Suprapubic skin (tissue), 4 donors: ENCODE measurements at regions not wholly inside any gene's neighbourhood (a gene's known extent, or its start where the extent isn't known, plus 50 kb on each side); places are given as distances from the start of the nearest gene placed in this dataset.

Source experiments
- CTCF ChIP-seq, 2 donors: fragments of 200-600 bp in 1 of 2; fragments of 450-650 bp in 1 of 2; sonication (generic) in 1 of 2; IDR thresholded peaks; one replicate each; pipeline ENCODE4 v1.5.1; 2016 to 2019; ENCODE audit warnings: antibody characterized with exemption in 2 of 2, mild to moderate bottlenecking in 1 of 2, moderate library complexity in 1 of 2
- EP300 ChIP-seq: sonication (generic); formaldehyde crosslinking; IDR thresholded peaks from one replicate; pipeline ENCODE4 v1.6.1; 2017; ENCODE audit warnings: antibody characterized with exemption
- POLR2A ChIP-seq, 2 donors: fragments of 450-650 bp; IDR thresholded peaks; one replicate each; pipeline ENCODE4 v1.6.1; 2017; ENCODE audit warnings: antibody characterized with exemption in 2 of 2, mild to moderate bottlenecking in 2 of 2, moderate library complexity in 2 of 2
- POLR2AphosphoS5 ChIP-seq, 3 donors: sonication (generic); formaldehyde crosslinking; IDR thresholded peaks; one replicate each; pipeline ENCODE4 v1.6.1; 2017; ENCODE audit warnings: antibody characterized with exemption in 3 of 3

GRCh38 chr9:26684029-26684428, 208.6 kb downstream of the CAAP1 start:
- no peak for TF ChIP-seq CTCF (IDR thresholded peaks at IDR 0.05)
- TF ChIP-seq EP300, result no peak
- TF ChIP-seq POLR2A (IDR thresholded peaks at IDR 0.05), result no peak
- no peak for TF ChIP-seq POLR2AphosphoS5 (IDR thresholded peaks at IDR 0.05)
